Activated CD4-positive, alpha-beta memory T cell treated with anti-CD3 and anti-CD28 coated beads, Interleukin-2, amount 10 ng/mL, durations not matched to agents 7 days and 5 days (primary cell): ENCODE measurements at regions not wholly inside any gene's neighbourhood (a gene's known extent, or its start where the extent isn't known, plus 50 kb on each side); places are given as distances from the start of the nearest gene placed in this dataset.
"Not testable (repeated sequence)": the region's sequence is repeated elsewhere in the genome, so short reads cannot be mapped to it uniquely, and the experiment has no call there.

Source experiments
- CTCF ChIA-PET: fragments of 350-600 bp; sonication (Branson Sonifier 250); formaldehyde crosslinking; loops from one replicate; lab custom pipeline; 2021; ENCODE audit warnings: antibody characterized with exemption, inconsistent platforms; lab: Charles Lee
- POLR2A ChIA-PET: fragments of 350-600 bp; sonication (Branson Sonifier 250); formaldehyde crosslinking; loops from one replicate; lab custom pipeline; 2021; ENCODE audit warnings: antibody characterized with exemption; lab: Charles Lee
- DNase-seq: peaks from one replicate; pipeline ENCODE4 v3.0.0-alpha.2; 2020
- H3K27ac Mint-ChIP-seq: one replicate; pipeline ENCODE4 v1.8.0; 2021; ENCODE audit warnings: mild to moderate bottlenecking, mixed read lengths
- H3K27me3 Mint-ChIP-seq: one replicate; pipeline ENCODE4 v1.8.0; 2021; ENCODE audit warnings: mixed read lengths
- H3K36me3 Mint-ChIP-seq: one replicate; pipeline ENCODE4 v1.8.0; 2021; ENCODE audit warnings: low read depth, mixed read lengths
- H3K4me1 Mint-ChIP-seq: one replicate; pipeline ENCODE4 v1.8.0; 2021; ENCODE audit warnings: mixed read lengths
- H3K4me3 Mint-ChIP-seq: one replicate; pipeline ENCODE4 v1.8.0; 2021; ENCODE audit warnings: mild to moderate bottlenecking, mixed read lengths
- H3K9me3 Mint-ChIP-seq: one replicate; pipeline ENCODE4 v1.8.0; 2021; ENCODE audit warnings: mixed read lengths

DNA sequence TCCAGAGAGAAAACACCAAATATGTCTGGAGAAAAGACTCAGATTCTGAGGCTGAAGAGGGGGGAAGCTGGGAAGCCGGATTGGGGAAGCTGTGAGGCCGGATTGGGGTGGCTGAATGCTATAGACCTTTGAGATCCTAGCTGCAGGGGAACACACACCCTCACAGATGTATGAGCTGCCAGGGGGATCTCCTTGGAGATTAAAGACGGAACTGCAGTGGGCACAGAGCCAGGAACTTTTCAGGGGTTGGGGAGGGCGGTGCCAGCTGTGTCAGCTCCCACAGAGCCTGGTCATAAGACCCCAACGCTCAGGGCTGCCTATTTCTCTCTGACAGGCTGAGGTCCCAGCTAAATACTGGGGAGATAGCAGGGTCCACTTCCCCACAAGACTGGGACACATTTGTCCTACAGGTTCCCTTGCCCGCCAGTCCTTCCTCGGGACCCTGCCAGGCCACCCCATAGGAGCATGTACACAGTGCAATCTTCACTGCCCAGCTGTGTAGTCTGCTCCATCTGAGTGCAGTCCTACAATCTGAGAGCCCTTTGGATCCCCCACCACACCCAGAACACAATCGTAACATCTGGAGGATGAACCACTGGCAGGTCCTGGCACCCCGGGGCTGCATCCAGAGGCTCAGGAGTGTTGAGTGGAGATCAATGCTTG, 1893.9 kb downstream of the PCDH9 start:
- H3K4me3 Mint-ChIP-seq: no peak overlapping the region
- no peak overlapping the region for H3K27ac Mint-ChIP-seq
- ChIA-PET POLR2A (no interaction called here), CTCF (no interaction called here)
- no peaks in the 10 kb centered on the region for H3K36me3 Mint-ChIP-seq
- H3K4me1 Mint-ChIP-seq: no peaks in the 10 kb centered on the region
- H3K27me3 Mint-ChIP-seq: no peaks in the 10 kb centered on the region
- H3K9me3 Mint-ChIP-seq: no peaks in the 10 kb centered on the region
- DNase-seq: no peak

DNA sequence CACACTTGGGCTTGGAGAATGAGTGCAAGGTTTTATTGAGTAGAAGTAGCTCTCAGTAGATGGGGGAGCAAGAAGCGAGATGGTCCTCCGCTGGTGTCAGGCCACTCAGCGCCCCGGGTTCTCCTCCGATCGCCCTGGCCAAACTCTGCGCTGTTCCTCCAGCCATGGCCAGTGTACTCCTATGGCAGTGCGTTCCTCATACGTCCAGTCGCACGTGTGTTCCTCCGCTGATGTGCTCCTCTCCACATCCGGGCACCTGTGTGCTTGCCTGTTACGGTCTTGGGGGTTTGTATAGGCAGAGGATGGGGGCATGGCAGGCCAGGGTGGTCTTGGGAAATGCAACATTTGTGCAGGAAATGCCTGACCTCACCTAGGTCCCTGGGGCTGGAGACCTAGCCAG, 1899.4 kb downstream of the PCDH9 start:
- Mint-ChIP-seq H3K36me3 (no peaks in the 10 kb centered on the region), H3K4me1 (no peaks in the 10 kb centered on the region), H3K9me3 (peaks cover 2% of the 10 kb centered on the region), H3K4me3 (no peak overlapping the region), H3K27me3 (no peaks in the 10 kb centered on the region), H3K27ac (no peak overlapping the region)
- POLR2A ChIA-PET: no interaction called here
- CTCF ChIA-PET: no interaction called here
- no peak for DNase-seq

DNA sequence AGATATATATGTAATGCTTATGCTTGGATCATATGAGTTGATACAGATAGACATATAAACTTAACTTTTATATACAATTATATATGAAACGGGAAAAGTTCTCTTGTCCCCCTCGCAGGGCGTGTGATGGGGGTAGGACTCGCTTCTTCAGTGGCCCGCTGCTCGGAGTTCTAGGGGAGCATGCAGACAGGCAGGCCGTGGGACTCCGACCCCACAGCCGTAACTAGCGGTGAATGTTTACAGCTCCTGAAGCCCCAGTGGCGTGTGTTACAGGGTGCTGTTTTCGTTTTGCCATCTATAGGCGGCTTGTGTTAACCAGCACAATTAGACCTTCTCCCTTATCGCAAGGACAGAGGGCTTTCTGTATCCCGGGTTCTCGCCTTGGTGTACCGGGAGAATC, 1899.8 kb downstream of the PCDH9 start:
- Mint-ChIP-seq H3K9me3 (peaks cover 2% of the 10 kb centered on the region), H3K4me1 (no peaks in the 10 kb centered on the region), H3K36me3 (no peaks in the 10 kb centered on the region), H3K27ac (no peak overlapping the region), H3K4me3 (no peak overlapping the region), H3K27me3 (no peaks in the 10 kb centered on the region)
- ChIA-PET POLR2A (no interaction called here), CTCF (no interaction called here)
- DNase-seq: no peak

DNA sequence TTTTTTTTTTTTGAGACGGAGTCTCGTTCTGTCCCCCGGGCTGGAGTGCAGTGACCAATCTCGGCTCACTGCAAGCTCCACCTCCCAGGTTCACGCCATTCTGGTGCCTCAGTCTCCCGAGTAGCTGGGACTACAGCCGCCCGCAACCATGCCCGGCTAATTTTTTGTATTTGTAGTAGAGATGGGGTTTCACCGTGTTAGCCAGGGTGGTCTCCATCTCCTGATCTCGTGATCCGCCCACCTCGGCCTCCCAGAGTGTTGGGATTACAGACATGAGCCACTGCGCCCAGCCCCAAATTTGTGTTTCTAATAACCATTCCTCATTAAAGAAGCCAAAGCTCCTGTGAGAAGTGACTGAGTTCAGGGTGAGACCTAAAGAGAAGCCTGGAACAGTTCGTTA, 1906.9 kb downstream of the PCDH9 start:
- H3K27ac Mint-ChIP-seq, H3K4me1 Mint-ChIP-seq, H3K27me3 Mint-ChIP-seq, POLR2A ChIA-PET, H3K36me3 Mint-ChIP-seq, H3K9me3 Mint-ChIP-seq, DNase-seq, H3K4me3 Mint-ChIP-seq, CTCF ChIA-PET: not testable (repeated sequence)

DNA sequence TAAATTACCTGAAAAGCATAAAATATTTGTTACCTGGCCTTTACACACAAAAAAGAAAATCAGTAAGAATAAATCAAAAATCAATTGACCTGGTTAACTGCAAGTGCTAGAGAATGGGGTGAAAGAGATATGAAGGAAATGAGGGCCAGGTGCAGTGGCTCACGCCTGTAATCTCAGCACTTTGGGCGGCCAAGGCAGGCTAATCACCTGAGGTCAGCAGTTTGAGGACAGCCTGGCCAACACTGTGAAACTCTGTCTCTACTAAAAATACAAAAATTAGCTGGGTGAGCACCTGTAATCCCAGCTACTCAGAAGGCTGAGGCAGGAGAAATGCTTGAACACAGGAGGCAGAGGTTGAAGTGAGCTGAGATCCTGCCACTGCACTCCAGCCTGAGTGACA, 1908.7 kb downstream of the PCDH9 start:
- CTCF ChIA-PET, H3K36me3 Mint-ChIP-seq, POLR2A ChIA-PET, DNase-seq, H3K9me3 Mint-ChIP-seq, H3K27ac Mint-ChIP-seq, H3K4me1 Mint-ChIP-seq, H3K4me3 Mint-ChIP-seq, H3K27me3 Mint-ChIP-seq: not testable (repeated sequence)

DNA sequence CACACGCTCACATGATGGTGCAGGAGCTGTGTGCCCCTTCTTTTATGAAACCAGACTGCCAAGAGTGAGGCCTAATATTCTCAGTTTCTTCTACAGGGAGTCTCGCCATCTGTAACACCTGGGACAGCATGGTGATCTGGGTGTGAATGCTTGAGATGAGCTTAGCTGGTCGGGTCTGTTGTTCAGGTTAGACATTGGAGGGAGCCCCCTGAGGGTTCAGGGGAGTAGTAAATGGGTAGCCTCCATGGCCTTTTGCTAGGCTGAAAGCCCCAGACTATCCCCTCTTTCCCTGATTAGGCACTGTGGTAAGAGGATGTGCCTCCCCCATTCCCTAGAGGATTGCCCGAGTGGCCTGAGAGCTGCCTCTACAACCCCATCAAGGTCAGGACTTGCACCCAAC, 1916.1 kb downstream of the PCDH9 start:
- no peak overlapping the region for H3K4me3 Mint-ChIP-seq
- H3K36me3 Mint-ChIP-seq: no peaks in the 10 kb centered on the region
- no peaks in the 10 kb centered on the region for H3K4me1 Mint-ChIP-seq
- POLR2A ChIA-PET: no interaction called here
- no peak overlapping the region for H3K27ac Mint-ChIP-seq
- CTCF ChIA-PET: no interaction called here
- H3K27me3 Mint-ChIP-seq: no peaks in the 10 kb centered on the region
- no peak for DNase-seq
- peaks cover 10% of the 10 kb centered on the region for H3K9me3 Mint-ChIP-seq

DNA sequence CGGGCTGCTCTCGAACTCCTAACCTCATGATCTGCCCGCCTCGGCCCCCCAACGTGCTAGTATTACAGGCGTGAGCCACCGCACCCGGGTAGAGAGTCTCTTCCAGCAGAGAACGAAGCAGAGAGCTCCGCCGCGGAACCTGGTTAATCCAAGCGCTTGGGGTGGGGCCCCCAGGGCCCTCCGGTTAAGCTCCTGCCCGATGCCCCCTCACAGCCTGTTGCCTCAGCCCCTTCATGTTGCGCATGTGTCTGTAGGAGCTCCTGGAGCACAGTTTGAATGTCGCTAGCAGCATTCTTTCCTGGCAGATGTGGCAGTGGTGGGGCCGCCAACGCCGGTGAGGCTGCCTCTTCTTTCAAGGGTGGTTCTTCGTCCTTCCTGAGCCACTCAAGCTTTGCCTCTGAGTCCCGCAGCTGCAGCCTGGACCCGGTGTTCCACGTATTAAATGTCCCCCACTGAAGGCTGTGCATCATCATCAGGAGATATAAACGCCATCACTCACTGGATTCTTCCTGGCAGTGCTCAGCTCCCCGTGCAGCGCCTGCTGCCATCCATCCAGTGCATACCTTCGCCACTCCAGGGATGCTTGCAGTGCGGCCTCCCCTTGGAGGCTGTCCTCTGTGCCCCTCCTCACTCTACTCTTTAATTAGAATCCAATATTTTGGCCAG, 1919.3 kb downstream of the PCDH9 start:
- Mint-ChIP-seq H3K36me3 (no peaks in the 10 kb centered on the region), H3K9me3 (peaks cover 10% of the 10 kb centered on the region), H3K4me1 (no peaks in the 10 kb centered on the region), H3K27ac (no peak overlapping the region), H3K4me3 (no peak overlapping the region), H3K27me3 (no peaks in the 10 kb centered on the region)
- ChIA-PET CTCF (no interaction called here), POLR2A (no interaction called here)
- DNase-seq: no peak

DNA sequence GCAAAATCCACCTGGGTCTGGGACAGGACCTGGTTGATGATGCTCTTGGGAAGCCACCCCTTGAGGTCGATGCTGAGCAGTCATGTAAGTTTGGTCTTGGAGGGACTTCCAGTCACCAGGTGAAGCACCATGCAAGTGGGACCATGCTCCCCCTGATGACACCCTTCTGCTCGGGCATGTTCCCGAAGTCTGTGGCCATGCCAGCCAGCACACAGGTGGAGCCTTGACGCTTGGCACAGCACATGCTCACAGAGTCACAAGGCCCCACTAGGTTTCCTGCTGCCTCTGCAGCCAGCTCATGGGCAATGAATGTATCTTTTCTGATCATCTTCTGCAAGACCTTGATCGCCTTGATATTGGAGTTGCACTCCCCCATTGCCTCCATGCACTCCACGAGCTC, 1920.2 kb downstream of the PCDH9 start:
- Mint-ChIP-seq H3K9me3 (peaks cover 10% of the 10 kb centered on the region), H3K27me3 (no peaks in the 10 kb centered on the region), H3K27ac (no peak overlapping the region), H3K4me3 (no peak overlapping the region), H3K4me1 (no peaks in the 10 kb centered on the region), H3K36me3 (no peaks in the 10 kb centered on the region)
- ChIA-PET POLR2A (no interaction called here), CTCF (no interaction called here)
- no peak for DNase-seq

DNA sequence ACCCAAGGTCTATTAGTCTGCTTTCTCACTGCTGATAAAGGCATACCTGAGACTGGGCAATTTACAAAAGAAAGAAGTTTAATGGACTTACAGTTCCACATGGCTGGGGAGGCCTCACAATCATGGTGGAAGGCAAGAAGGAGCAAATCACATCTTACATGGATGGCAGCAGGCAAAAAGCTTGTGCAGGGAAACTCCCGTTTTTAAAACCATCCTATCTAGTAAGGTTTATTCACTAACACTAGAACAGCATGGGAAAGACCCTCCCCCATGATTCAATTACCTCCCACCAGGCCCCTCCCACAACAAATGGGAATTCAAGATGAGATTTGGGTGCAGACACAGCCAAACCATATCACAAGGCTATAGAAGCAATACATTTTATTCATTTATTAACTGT, 1921.4 kb downstream of the PCDH9 start:
- H3K27ac Mint-ChIP-seq, POLR2A ChIA-PET, H3K4me3 Mint-ChIP-seq, H3K36me3 Mint-ChIP-seq, H3K4me1 Mint-ChIP-seq, CTCF ChIA-PET, H3K9me3 Mint-ChIP-seq, DNase-seq, H3K27me3 Mint-ChIP-seq: not testable (repeated sequence)

DNA sequence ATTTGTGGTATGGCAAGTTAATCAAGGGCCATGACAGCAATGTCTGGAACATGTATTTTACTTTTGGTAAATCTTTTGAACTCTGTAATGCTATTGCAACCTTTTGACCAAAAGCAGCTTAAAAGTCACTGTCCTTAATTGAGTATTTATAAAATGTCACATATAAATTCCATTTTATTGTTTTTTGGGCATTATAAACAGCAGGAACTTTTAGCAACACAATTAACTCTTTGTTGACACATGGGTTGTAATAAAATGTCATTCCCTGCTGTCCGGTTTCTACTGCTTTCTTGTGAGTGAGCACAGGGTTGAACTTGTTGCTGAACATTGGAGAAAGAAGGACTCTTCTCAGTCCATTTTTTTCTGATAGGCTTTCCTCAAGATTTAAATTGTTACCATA, 1923.1 kb downstream of the PCDH9 start:
- Mint-ChIP-seq H3K4me3 (no peak overlapping the region), H3K9me3 (peaks cover 7% of the 10 kb centered on the region), H3K27me3 (no peaks in the 10 kb centered on the region), H3K36me3 (no peaks in the 10 kb centered on the region), H3K27ac (no peak overlapping the region), H3K4me1 (no peaks in the 10 kb centered on the region)
- ChIA-PET POLR2A (no interaction called here), CTCF (no interaction called here)
- DNase-seq: no peak

DNA sequence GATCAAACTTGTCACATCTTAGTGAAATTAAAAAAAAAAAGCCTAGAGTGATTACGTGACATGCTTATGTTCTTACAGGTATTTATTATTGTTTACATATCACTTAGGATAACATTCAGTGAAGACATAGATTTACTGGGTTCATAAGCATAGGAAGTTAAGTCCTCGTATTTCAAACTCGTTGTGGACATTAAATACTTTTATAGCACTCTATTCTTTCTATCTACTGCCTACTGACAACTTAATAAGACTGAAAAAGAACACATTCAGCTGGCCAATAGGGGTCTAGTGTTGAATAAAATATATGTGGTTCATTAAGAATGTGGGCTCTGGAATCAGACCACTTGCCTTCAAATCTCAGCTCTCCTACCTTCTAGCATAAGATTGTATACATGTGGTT, 1927.4 kb downstream of the PCDH9 start:
- H3K4me3 Mint-ChIP-seq: no peak overlapping the region
- H3K27ac Mint-ChIP-seq: no peak overlapping the region
- H3K36me3 Mint-ChIP-seq: no peaks in the 10 kb centered on the region
- CTCF ChIA-PET: no interaction called here
- POLR2A ChIA-PET: no interaction called here
- no peaks in the 10 kb centered on the region for H3K27me3 Mint-ChIP-seq
- H3K4me1 Mint-ChIP-seq: no peaks in the 10 kb centered on the region
- peaks cover 3% of the 10 kb centered on the region for H3K9me3 Mint-ChIP-seq
- DNase-seq: no peak

DNA sequence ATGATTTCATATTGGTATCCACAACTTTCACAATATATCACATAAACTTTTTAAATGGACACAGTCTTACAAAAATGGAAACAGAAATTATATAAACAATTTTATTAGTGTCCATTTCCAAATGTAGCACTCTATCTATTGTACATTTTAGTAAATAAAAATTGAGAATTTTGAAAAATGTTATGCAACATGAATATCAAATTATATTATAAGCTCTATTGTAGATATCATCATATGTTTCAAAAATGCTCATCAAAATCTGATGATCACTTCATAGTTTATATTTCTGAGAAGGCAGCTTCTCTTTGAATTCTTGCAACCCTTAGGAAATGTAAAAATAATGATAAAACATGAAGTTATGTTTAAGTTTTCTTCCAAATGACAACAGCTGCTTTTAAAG, 1928.6 kb downstream of the PCDH9 start:
- no peaks in the 10 kb centered on the region for H3K27me3 Mint-ChIP-seq
- no peak overlapping the region for H3K27ac Mint-ChIP-seq
- H3K4me1 Mint-ChIP-seq: no peaks in the 10 kb centered on the region
- H3K36me3 Mint-ChIP-seq: no peaks in the 10 kb centered on the region
- CTCF ChIA-PET: no interaction called here
- H3K9me3 Mint-ChIP-seq: peaks cover 4% of the 10 kb centered on the region
- no peak overlapping the region for H3K4me3 Mint-ChIP-seq
- POLR2A ChIA-PET: no interaction called here
- no peak for DNase-seq

DNA sequence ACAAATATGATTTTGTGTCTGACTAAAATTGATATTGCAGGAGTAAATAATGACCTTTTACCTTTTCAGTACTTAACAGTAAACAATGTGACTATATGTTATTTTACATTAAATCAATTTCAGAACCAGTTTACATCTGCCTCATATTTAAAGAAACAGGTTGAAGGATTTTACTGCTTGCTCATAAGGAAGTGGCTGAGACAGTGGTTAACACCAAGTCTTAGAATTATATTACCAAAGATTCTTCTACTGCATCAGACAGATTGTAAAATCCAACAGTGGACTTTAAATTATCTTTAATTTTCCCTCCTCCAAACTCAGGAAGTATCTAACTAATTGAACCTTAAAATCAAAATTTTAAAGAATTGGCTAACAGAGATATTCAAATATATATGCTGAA, 1929.9 kb downstream of the PCDH9 start:
- ChIA-PET POLR2A (no interaction called here), CTCF (no interaction called here)
- no peak overlapping the region for H3K27ac Mint-ChIP-seq
- no peak overlapping the region for H3K4me3 Mint-ChIP-seq
- DNase-seq: no peak
- H3K36me3 Mint-ChIP-seq: no peaks in the 10 kb centered on the region
- peaks cover 4% of the 10 kb centered on the region for H3K9me3 Mint-ChIP-seq
- no peaks in the 10 kb centered on the region for H3K27me3 Mint-ChIP-seq
- H3K4me1 Mint-ChIP-seq: no peaks in the 10 kb centered on the region

DNA sequence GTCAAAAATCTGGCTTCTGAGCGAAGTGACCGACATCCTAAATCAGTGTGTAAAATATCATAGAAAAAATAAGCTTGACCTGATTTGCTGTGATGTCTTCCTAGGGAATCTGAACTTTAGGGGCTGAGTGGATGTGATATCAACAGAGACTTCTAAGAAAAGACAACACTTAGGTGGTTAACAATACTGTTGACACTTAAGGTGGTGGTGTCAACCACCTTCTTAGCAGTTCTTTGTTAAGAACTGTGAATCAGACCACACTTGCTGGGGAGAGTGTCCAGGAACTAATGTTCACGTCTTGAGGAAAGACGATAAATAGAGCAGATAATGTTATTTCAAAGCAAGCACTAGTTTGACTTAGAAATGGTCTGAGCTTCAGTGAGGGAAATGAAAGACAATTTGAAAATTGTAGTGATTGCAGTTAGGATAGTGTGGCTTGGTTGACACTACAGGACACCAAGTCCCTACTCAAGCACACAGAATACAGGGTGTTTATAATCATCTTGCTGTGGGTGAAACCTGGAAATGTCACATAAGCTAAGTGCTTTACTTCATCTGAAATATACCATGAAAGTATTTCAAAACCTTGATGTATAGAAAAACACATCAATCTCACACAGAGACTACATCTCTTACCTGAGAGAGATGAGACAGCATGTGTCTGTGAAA, 1936.5 kb downstream of the PCDH9 start:
- POLR2A ChIA-PET: no interaction called here
- no peak overlapping the region for H3K27ac Mint-ChIP-seq
- no peaks in the 10 kb centered on the region for H3K4me1 Mint-ChIP-seq
- H3K27me3 Mint-ChIP-seq: no peaks in the 10 kb centered on the region
- no peak for DNase-seq
- peaks cover 2% of the 10 kb centered on the region for H3K9me3 Mint-ChIP-seq
- CTCF ChIA-PET: no interaction called here
- no peak overlapping the region for H3K4me3 Mint-ChIP-seq
- no peaks in the 10 kb centered on the region for H3K36me3 Mint-ChIP-seq
